ENCODE measurements at regions not wholly inside any gene's neighbourhood (a gene's known extent, or its start where the extent isn't known, plus 50 kb on each side); places are given as distances from the start of the nearest gene placed in this dataset.
"Not testable (repeated sequence)": the region's sequence is repeated elsewhere in the genome, so short reads cannot be mapped to it uniquely, and the experiment has no call there.

GRCh38 chr5:173496883-173497255, 119.6 kb downstream of the BOD1 start:
- no peaks in the 10 kb centered on the region for H3K4me1 Mint-ChIP-seq

GRCh38 chr5:173496129-173496882, 120.1 kb downstream of the BOD1 start:
- no peak for ATAC-seq (ENCODE audit: low read depth)
- H3K4me1 Mint-ChIP-seq, result no peaks in the 10 kb centered on the region
- H3K4me3 Mint-ChIP-seq, result no peak overlapping the region
- no peak overlapping the region for H3K27ac Mint-ChIP-seq
- peaks cover 4% of the 10 kb centered on the region for H3K27me3 Mint-ChIP-seq
- H3K9me3 Mint-ChIP-seq, result no peaks in the 10 kb centered on the region
- H3K36me3 Mint-ChIP-seq, result no peaks in the 10 kb centered on the region
- no peak for DNase-seq
- POLR2A ChIA-PET, result no interaction called here

More at GRCh38 chr5:173496883-173497255, 119.6 kb downstream of the BOD1 start:
- H3K9me3 Mint-ChIP-seq, result no peaks in the 10 kb centered on the region
- no peaks in the 10 kb centered on the region for H3K36me3 Mint-ChIP-seq
- ATAC-seq (ENCODE audit: low read depth) (no peak), DNase-seq (no peak)
- no peak overlapping the region for H3K27ac Mint-ChIP-seq
- POLR2A ChIA-PET, result no interaction called here
- no peak overlapping the region for H3K4me3 Mint-ChIP-seq
- H3K27me3 Mint-ChIP-seq, result peaks cover 4% of the 10 kb centered on the region

GRCh38 chr5:173495225-173495904, 121.1 kb downstream of the BOD1 start:
- POLR2A ChIA-PET, result no interaction called here
- Mint-ChIP-seq H3K27ac (no peak overlapping the region), H3K36me3 (no peaks in the 10 kb centered on the region), H3K9me3 (no peaks in the 10 kb centered on the region), H3K27me3 (peaks cover 4% of the 10 kb centered on the region), H3K4me3 (no peak overlapping the region), H3K4me1 (peaks cover 2% of the 10 kb centered on the region)
- DNase-seq, result no peak
- no peak for ATAC-seq (ENCODE audit: low read depth)

GRCh38 chr5:173494446-173494845, 122.0 kb downstream of the BOD1 start:
- H3K4me1 Mint-ChIP-seq, result peaks cover 2% of the 10 kb centered on the region

GRCh38 chr5:173493846-173494245, 122.6 kb downstream of the BOD1 start:
- Mint-ChIP-seq H3K27ac (no peak overlapping the region), H3K4me3 (no peak overlapping the region), H3K9me3 (no peaks in the 10 kb centered on the region), H3K4me1 (peaks cover 2% of the 10 kb centered on the region), H3K36me3 (no peaks in the 10 kb centered on the region), H3K27me3 (peaks cover 4% of the 10 kb centered on the region)
- ATAC-seq (ENCODE audit: low read depth), result no peak
- no peak for DNase-seq
- POLR2A ChIA-PET, result no interaction called here

More at GRCh38 chr5:173494446-173494845, 122.0 kb downstream of the BOD1 start:
- ATAC-seq (ENCODE audit: low read depth), result no peak
- Mint-ChIP-seq H3K36me3 (no peaks in the 10 kb centered on the region), H3K4me3 (no peak overlapping the region), H3K27me3 (peaks cover 4% of the 10 kb centered on the region), H3K27ac (no peak overlapping the region), H3K9me3 (no peaks in the 10 kb centered on the region)
- DNase-seq, result no peak
- POLR2A ChIA-PET, result no interaction called here

GRCh38 chr5:173493040-173493439, 123.4 kb downstream of the BOD1 start:
- Mint-ChIP-seq H3K27me3 (peaks cover 4% of the 10 kb centered on the region), H3K4me1 (peaks cover 2% of the 10 kb centered on the region), H3K36me3 (no peaks in the 10 kb centered on the region), H3K9me3 (no peaks in the 10 kb centered on the region), H3K4me3 (no peak overlapping the region), H3K27ac (no peak overlapping the region)
- no peak for ATAC-seq (ENCODE audit: low read depth)
- POLR2A ChIA-PET, result no interaction called here
- DNase-seq, result no peak

GRCh38 chr5:173490681-173491080, 125.8 kb downstream of the BOD1 start:
- POLR2A ChIA-PET, result no interaction called here
- no peaks in the 10 kb centered on the region for H3K36me3 Mint-ChIP-seq
- peaks cover 2% of the 10 kb centered on the region for H3K4me1 Mint-ChIP-seq
- no peak for ATAC-seq (ENCODE audit: low read depth)
- H3K4me3 Mint-ChIP-seq, result no peak overlapping the region
- no peaks in the 10 kb centered on the region for H3K9me3 Mint-ChIP-seq
- H3K27ac Mint-ChIP-seq, result no peak overlapping the region
- peaks cover 7% of the 10 kb centered on the region for H3K27me3 Mint-ChIP-seq
- no peak for DNase-seq

GRCh38 chr5:173488144-173488543, 128.3 kb downstream of the BOD1 start:
- DNase-seq (no peak), ATAC-seq (ENCODE audit: low read depth) (no peak)
- Mint-ChIP-seq H3K36me3 (no peaks in the 10 kb centered on the region), H3K4me1 (peaks cover 2% of the 10 kb centered on the region), H3K27me3 (peaks cover 3% of the 10 kb centered on the region), H3K9me3 (no peaks in the 10 kb centered on the region), H3K4me3 (no peak overlapping the region), H3K27ac (no peak overlapping the region)
- POLR2A ChIA-PET, result no interaction called here

- Mint-ChIP-seq H3K4me3 (no peak overlapping the region), H3K27me3 (peaks cover 3% of the 10 kb centered on the region), H3K4me1 (peaks cover 2% of the 10 kb centered on the region), H3K27ac (no peak overlapping the region), H3K9me3 (no peaks in the 10 kb centered on the region), H3K36me3 (no peaks in the 10 kb centered on the region)
- POLR2A ChIA-PET, result no interaction called here
- DNase-seq (no peak), ATAC-seq (ENCODE audit: low read depth) (no peak)
These were observed 129.2 kb downstream of the BOD1 start for GRCh38 chr5:173487300-173487699.

GRCh38 chr5:173486355-173487225, 129.9 kb downstream of the BOD1 start:
- ATAC-seq (ENCODE audit: low read depth), result no peak
- Mint-ChIP-seq H3K4me1 (peaks cover 2% of the 10 kb centered on the region), H3K9me3 (no peaks in the 10 kb centered on the region), H3K27ac (no peak overlapping the region), H3K27me3 (peaks cover 3% of the 10 kb centered on the region), H3K4me3 (no peak overlapping the region), H3K36me3 (no peaks in the 10 kb centered on the region)
- DNase-seq, result no peak
- POLR2A ChIA-PET, result no interaction called here

- no peak overlapping the region for H3K27ac Mint-ChIP-seq
- ATAC-seq (ENCODE audit: low read depth), result no peak
- no peaks in the 10 kb centered on the region for H3K9me3 Mint-ChIP-seq
- H3K4me1 Mint-ChIP-seq, result no peaks in the 10 kb centered on the region
- POLR2A ChIA-PET, result no interaction called here
- no peak overlapping the region for H3K4me3 Mint-ChIP-seq
- DNase-seq, result no peak
- H3K36me3 Mint-ChIP-seq, result no peaks in the 10 kb centered on the region
- H3K27me3 Mint-ChIP-seq, result peaks cover 3% of the 10 kb centered on the region
These were observed 131.9 kb downstream of the BOD1 start for GRCh38 chr5:173484569-173484968.

GRCh38 chr5:173483599-173483998, 132.9 kb downstream of the BOD1 start:
- H3K27me3 Mint-ChIP-seq; ATAC-seq (ENCODE audit: low read depth); H3K9me3 Mint-ChIP-seq; H3K4me1 Mint-ChIP-seq; H3K4me3 Mint-ChIP-seq; H3K27ac Mint-ChIP-seq; H3K36me3 Mint-ChIP-seq; DNase-seq; POLR2A ChIA-PET: not testable (repeated sequence)

GRCh38 chr5:173483160-173483559, 133.3 kb downstream of the BOD1 start:
- Mint-ChIP-seq H3K9me3 (no peaks in the 10 kb centered on the region), H3K27me3 (peaks cover 3% of the 10 kb centered on the region), H3K36me3 (no peaks in the 10 kb centered on the region), H3K4me3 (no peak overlapping the region), H3K27ac (no peak overlapping the region), H3K4me1 (no peaks in the 10 kb centered on the region)
- POLR2A ChIA-PET, result no interaction called here
- DNase-seq (no peak), ATAC-seq (ENCODE audit: low read depth) (no peak)

- POLR2A ChIA-PET, result no interaction called here
These were observed 134.6 kb downstream of the BOD1 start for GRCh38 chr5:173481821-173482220.

More at GRCh38 chr5:173481821-173482220, 134.6 kb downstream of the BOD1 start:
- Mint-ChIP-seq H3K4me1 (no peaks in the 10 kb centered on the region), H3K27ac (no peak overlapping the region), H3K9me3 (no peaks in the 10 kb centered on the region), H3K27me3 (peaks cover 3% of the 10 kb centered on the region), H3K36me3 (no peaks in the 10 kb centered on the region), H3K4me3 (no peak overlapping the region)
- DNase-seq (no peak), ATAC-seq (ENCODE audit: low read depth) (no peak)
